GM13977 (cell line): ENCODE measurements at regions not wholly inside any gene's neighbourhood (a gene's known extent, or its start where the extent isn't known, plus 50 kb on each side); places are given as distances from the start of the nearest gene placed in this dataset.
"Not testable (repeated sequence)": the region's sequence is repeated elsewhere in the genome, so short reads cannot be mapped to it uniquely, and the experiment has no call there.

Source experiments
- DNase-seq: peaks from one replicate; pipeline ENCODE4 v3.0.0; 2012; ENCODE audit warnings: low spot score
- in situ Hi-C: fragments of 300-500 bp; cut with MboI; formaldehyde crosslinking; loops from one replicate; pipeline ENCODE4 v1.12.0; 2022; ENCODE audit warnings: low sequenced_read_pairs, low pct_unique_long_range_greater_than_20kb, mixed read lengths, inconsistent platforms; ENCODE audit not compliant: unreplicated experiment
- TF ChIP-seq, protein P1 (sequence below): IDR thresholded peaks from 2 replicates; pipeline ENCODE4 v1.5.1; 2012; ENCODE audit warnings: mild to moderate bottlenecking, control low read depth; ENCODE audit not compliant: insufficient read depth; ENCODE audit errors: extremely low read depth, missing control alignments

GRCh38 chr12:31162896-31163560 lies 89.4 kb downstream of the DDX11 start:
- in situ Hi-C loops, DNase-seq: not testable (repeated sequence)

GRCh38 chr12:31174293-31174692 lies 100.6 kb downstream of the DDX11 start:
- in situ Hi-C loops, DNase-seq: not testable (repeated sequence)

DNA sequence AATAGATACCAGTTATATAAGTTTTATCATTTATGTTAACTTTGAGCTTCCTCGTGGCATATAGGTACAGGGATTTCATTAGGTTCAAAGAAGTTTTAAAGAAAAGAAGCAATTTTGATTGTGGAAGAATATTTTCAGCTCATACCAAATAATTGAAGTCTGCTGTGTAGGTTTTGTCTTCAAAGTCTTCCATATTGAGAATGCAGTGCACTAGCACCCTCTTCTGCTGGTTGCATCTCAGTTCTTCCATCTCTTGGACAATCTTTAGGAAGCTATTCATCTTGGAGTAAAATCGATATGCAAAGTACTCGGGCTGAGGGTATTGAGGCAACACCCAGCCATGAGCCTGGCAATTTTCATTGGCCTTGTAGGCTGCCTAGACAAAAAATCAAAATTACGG lies 103.9 kb downstream of the DDX11 start:
- DNase-seq, in situ Hi-C loops: not testable (repeated sequence)

DNA sequence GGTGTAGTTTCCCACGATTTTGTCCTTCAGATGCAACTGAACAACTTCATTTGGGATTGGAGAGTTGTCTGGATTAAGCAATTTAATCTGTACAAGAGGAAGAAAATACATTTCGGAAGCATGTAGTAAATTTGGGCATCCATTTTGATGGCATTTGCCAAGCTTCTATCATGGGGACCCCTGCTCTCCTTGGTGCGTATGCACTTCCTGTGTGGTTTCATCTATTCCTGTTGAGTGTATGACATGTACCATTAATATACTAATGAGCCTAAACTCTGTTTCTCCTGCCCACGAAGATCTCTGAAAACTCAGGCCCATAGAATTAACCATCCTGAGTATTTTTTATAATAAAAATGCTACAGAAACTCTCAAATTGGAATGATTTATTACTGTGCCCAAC lies 105.2 kb downstream of the DDX11 start:
- DNase-seq, in situ Hi-C loops: not testable (repeated sequence)

DNA sequence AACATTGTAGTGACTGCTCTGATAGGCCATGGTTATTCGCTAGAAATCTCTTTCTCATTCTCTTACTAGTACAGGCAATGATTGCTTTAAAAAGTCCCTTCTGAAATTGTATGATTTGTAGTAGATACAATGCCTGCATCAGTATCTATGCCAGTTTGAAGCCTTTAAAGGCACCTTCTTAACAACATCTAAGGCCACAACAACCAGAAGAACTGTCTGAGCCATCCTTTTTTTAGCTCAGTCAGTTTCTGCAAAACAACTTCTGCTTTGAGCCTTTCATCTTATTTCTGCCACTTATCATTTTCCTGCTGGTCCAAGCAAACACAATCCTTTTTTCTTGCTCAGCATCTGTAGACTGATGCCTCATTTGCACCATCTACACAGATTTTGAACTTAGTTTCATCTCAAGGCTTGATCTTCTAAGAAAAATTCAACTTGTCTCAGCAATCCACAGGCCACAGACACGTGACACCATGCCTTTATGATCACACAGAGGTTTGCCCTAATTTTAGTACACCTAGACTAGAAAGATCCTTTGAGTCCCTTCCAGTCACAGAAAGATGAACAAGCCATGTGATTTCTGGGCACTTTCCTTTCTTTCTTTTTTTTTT lies 106.1 kb downstream of the DDX11 start:
- in situ Hi-C loops, DNase-seq: not testable (repeated sequence)

- in situ Hi-C loops, DNase-seq: not testable (repeated sequence)
These were observed 108.9 kb downstream of the DDX11 start for GRCh38 chr12:31182571-31182970.

DNA sequence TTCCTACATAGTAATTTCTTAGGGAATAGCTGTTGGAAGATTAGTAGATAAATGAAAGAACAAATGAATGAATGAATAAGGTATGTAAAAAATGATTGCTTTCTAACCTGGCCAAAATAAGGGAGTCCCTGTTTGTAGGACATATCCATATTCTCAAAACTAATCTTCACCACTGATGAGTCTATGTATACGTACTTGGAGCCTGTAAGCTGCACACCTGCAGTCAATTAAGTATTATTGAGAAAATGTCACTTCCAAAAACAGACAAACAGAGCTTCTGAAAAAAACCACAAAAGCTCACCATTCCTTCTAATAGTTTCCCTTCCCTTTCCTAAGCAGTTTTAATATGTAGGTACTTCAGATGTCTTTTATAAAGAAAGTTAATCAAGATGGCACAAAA lies 109.4 kb downstream of the DDX11 start:
- in situ Hi-C loops, DNase-seq: not testable (repeated sequence)

- DNase-seq, in situ Hi-C loops: not testable (repeated sequence)
These were observed 110.2 kb downstream of the DDX11 start for GRCh38 chr12:31183899-31184298.

DNA sequence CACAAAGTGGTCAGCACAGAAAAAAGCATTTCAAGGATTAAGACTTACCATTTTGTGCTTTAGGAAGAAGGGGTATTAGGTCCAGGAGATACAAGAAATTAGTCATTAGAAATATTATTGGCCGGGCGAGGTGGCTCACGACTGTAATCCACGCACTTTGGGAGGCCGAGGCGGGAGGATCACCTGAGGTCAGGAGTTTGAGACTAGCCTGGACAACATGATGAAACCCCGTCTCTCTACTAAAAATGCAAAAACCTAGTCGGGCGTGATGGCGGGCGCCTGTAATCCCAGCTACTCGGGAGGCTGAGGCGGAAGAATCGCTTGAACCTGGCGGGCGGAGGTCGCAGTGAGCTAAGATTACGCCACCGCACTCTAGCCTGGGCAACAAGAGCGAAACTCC lies 111.0 kb downstream of the DDX11 start:
- DNase-seq, in situ Hi-C loops: not testable (repeated sequence)

DNA sequence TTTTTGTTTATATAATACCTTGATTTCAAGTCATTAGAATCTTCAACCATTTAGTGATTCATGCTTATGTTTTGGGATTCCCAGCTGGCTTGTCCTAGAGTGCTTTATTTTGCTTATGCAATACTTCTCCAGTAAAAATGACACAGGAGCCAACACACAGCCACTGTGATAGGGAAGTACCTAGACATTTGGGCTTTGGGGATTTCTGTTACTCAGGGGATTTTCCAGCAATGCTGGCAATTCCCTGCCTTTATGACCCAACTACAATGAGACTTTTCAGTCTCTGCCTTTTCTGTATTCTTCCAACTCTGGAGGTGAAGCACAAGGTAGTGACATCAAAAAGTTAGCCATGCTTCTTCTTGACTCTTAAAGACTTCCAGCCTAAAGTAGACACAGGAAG lies 119.0 kb downstream of the DDX11 start:
- in situ Hi-C loops, DNase-seq: not testable (repeated sequence)

DNA sequence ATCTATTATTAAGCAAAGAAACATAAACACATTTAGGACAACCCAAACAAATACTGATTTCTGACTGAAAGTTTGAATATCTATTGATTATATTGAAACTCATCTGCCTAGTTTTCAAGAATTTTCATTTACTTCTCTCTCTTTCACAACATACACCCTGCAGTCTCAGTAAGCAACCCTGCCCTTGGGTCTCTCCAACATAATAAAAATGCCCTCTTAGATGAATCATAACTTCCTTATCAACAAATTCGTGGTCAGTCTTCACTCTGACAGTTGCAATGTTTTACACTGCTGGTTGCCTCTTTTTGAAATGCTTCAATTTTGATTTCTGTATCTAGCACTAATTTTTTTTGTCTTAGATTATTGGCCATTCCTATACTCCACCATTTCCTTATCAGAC lies 122.0 kb downstream of the DDX11 start:
- in situ Hi-C loops, DNase-seq: not testable (repeated sequence)

GRCh38 chr12:31199476-31199875 lies 125.8 kb downstream of the DDX11 start:
- in situ Hi-C loops, DNase-seq: not testable (repeated sequence)

DNA sequence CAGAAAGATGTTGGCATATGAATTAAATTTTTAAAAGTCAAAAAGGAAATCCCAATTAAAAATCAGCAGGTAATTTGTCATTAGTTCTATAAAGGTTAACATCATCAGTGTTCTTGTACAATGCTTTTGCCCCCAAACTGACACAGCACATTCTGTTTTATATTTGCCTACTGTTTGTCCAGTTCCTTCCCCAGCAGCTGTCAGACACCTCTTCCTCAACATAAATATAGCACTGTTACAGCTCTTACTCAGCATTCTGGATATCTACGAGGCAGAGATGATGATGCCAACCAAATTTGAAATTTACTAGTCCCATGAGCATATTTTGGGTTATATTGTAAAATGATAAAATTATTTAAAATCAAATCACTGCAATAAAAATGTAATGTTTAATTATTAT lies 124.6 kb downstream of the SINHCAF start:
- in situ Hi-C loops, result no loop called here
- TF ChIP-seq, protein P1, sequence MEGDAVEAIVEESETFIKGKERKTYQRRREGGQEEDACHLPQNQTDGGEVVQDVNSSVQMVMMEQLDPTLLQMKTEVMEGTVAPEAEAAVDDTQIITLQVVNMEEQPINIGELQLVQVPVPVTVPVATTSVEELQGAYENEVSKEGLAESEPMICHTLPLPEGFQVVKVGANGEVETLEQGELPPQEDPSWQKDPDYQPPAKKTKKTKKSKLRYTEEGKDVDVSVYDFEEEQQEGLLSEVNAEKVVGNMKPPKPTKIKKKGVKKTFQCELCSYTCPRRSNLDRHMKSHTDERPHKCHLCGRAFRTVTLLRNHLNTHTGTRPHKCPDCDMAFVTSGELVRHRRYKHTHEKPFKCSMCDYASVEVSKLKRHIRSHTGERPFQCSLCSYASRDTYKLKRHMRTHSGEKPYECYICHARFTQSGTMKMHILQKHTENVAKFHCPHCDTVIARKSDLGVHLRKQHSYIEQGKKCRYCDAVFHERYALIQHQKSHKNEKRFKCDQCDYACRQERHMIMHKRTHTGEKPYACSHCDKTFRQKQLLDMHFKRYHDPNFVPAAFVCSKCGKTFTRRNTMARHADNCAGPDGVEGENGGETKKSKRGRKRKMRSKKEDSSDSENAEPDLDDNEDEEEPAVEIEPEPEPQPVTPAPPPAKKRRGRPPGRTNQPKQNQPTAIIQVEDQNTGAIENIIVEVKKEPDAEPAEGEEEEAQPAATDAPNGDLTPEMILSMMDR, result no peak
- DNase-seq, result no peak
